ENCODE measurements at regions not wholly inside any gene's neighbourhood (a gene's known extent, or its start where the extent isn't known, plus 50 kb on each side); places are given as distances from the start of the nearest gene placed in this dataset.
A peak's percentile ranks its signal among the peaks of the same experiment; 100 is the strongest.

- H3K27ac ChIP-seq (ENCODE audit: low read depth in 2 of 2, low read length in 2 of 2), result no peak overlapping the region
- intact Hi-C loops (cut with DNase I), result no loop called here
- DNase-seq, result no peak
- no peaks in the 10 kb centered on the region for H3K4me1 ChIP-seq (ENCODE audit: control insufficient read depth in 2 of 3, insufficient read depth in 2 of 3, low read depth in 1 of 3, low read length in 3 of 3)
- H3K36me3 ChIP-seq (ENCODE audit: control insufficient read depth in 2 of 3, insufficient read depth in 3 of 3, low read length in 3 of 3), result no peaks in the 10 kb centered on the region
- no peak overlapping the region for H3K4me3 ChIP-seq (ENCODE audit: low read length in 3 of 3)
- H3K9me3 ChIP-seq (ENCODE audit: control insufficient read depth in 2 of 3, insufficient read depth in 1 of 3, low read length in 3 of 3), result no peaks in the 10 kb centered on the region
- TF ChIP-seq, protein P1, sequence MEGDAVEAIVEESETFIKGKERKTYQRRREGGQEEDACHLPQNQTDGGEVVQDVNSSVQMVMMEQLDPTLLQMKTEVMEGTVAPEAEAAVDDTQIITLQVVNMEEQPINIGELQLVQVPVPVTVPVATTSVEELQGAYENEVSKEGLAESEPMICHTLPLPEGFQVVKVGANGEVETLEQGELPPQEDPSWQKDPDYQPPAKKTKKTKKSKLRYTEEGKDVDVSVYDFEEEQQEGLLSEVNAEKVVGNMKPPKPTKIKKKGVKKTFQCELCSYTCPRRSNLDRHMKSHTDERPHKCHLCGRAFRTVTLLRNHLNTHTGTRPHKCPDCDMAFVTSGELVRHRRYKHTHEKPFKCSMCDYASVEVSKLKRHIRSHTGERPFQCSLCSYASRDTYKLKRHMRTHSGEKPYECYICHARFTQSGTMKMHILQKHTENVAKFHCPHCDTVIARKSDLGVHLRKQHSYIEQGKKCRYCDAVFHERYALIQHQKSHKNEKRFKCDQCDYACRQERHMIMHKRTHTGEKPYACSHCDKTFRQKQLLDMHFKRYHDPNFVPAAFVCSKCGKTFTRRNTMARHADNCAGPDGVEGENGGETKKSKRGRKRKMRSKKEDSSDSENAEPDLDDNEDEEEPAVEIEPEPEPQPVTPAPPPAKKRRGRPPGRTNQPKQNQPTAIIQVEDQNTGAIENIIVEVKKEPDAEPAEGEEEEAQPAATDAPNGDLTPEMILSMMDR (IDR thresholded peaks at IDR 0.05; ENCODE audit: borderline replicate concordance, extremely low read depth, insufficient read depth), result no peak
- no peak overlapping the region for H3K9ac ChIP-seq (ENCODE audit: low read length in 3 of 3)
- H3K27me3 ChIP-seq (ENCODE audit: control insufficient read depth, insufficient read depth, low read length), result no peaks in the 10 kb centered on the region
- FAIRE-seq, result no peak
Measured at GRCh38 chr14:85060121-85060520, 469.8 kb upstream of the FLRT2 start.

DNA sequence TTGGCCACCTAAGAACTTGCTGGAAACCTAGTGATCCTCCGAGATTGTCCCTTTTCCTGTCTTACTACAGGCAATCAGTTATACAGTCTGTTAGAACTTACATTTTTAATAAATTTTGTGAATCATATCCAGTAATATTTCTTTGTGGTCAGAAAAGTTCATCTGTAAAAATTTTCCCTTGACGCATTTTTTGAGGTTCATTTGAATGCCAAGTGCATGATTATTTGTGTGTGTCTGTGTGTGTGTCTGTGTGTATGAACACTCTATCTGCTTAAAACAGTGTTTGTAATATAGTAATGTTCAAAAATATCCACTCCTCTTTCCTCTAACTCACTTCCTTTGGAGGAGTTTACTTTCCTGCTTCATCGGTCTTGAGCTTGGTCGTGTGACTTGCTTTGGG is 468.7 kb upstream of the FLRT2 start:
- Histone ChIP-seq H3K9ac (ENCODE audit: low read length in 3 of 3) (no peak overlapping the region), H3K27ac (ENCODE audit: low read depth in 2 of 2, low read length in 2 of 2) (no peak overlapping the region), H3K4me1 (ENCODE audit: control insufficient read depth in 2 of 3, insufficient read depth in 2 of 3, low read depth in 1 of 3, low read length in 3 of 3) (no peaks in the 10 kb centered on the region), H3K9me3 (ENCODE audit: control insufficient read depth in 2 of 3, insufficient read depth in 1 of 3, low read length in 3 of 3) (no peaks in the 10 kb centered on the region), H3K36me3 (ENCODE audit: control insufficient read depth in 2 of 3, insufficient read depth in 3 of 3, low read length in 3 of 3) (no peaks in the 10 kb centered on the region), H3K27me3 (ENCODE audit: control insufficient read depth, insufficient read depth, low read length) (no peaks in the 10 kb centered on the region), H3K4me3 (ENCODE audit: low read length in 3 of 3) (no peak overlapping the region)
- no peak for FAIRE-seq
- intact Hi-C loops (cut with DNase I), result no loop called here
- TF ChIP-seq, protein P1 (IDR thresholded peaks at IDR 0.05; ENCODE audit: borderline replicate concordance, extremely low read depth, insufficient read depth), result no peak
- no peak for DNase-seq

DNA sequence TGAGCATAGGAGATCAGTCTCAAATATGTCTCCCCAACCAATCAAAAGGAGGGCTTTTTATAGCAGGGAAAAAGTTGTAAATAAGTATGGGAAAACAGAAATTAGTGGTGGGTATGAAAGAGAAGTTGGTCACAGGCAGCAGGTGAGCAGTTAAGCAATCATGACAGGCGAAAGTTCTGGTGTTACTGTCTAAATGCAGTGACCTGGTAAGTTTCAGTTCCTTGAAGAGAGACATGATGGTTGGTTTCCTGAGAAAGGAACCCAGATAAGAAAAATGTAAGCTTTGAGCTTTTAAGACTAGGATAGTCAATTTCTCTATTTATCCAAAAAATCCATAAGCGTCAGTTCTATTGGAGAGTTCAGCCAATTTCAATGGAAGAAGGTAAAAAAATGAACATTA is 466.2 kb upstream of the FLRT2 start:
- H3K9me3 ChIP-seq (ENCODE audit: control insufficient read depth in 2 of 3, insufficient read depth in 1 of 3, low read length in 3 of 3), result no peaks in the 10 kb centered on the region
- H3K36me3 ChIP-seq (ENCODE audit: control insufficient read depth in 2 of 3, insufficient read depth in 3 of 3, low read length in 3 of 3), result no peaks in the 10 kb centered on the region
- DNase-seq, result no peak
- H3K9ac ChIP-seq (ENCODE audit: low read length in 3 of 3), result no peak overlapping the region
- TF ChIP-seq, protein P1 (IDR thresholded peaks at IDR 0.05; ENCODE audit: borderline replicate concordance, extremely low read depth, insufficient read depth), result no peak
- no peak for FAIRE-seq
- H3K27ac ChIP-seq (ENCODE audit: low read depth in 2 of 2, low read length in 2 of 2), result no peak overlapping the region
- no peak overlapping the region for H3K4me3 ChIP-seq (ENCODE audit: low read length in 3 of 3)
- intact Hi-C loops (cut with DNase I), result no loop called here
- H3K27me3 ChIP-seq (ENCODE audit: control insufficient read depth, insufficient read depth, low read length), result no peaks in the 10 kb centered on the region
- H3K4me1 ChIP-seq (ENCODE audit: control insufficient read depth in 2 of 3, insufficient read depth in 2 of 3, low read depth in 1 of 3, low read length in 3 of 3), result no peaks in the 10 kb centered on the region

DNA sequence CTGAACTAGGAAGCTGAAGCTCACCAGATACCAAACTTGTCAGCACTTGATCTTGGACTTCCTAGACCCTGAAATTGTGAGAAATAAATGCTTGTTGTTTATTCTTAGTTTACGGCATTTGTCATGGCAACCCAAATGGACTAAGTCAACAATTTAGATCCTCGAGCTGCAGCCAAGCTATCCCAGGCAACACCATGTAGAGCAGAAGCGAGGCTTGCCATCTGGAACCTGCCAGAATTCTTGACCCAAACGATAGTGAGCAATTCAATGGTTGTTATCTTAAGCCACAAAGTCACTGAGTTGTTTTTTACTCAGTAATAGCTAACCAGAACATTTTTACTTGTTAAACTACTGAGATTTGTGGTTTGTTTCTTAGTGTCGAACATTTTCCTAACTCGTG is 458.5 kb upstream of the FLRT2 start:
- H3K27ac ChIP-seq (ENCODE audit: low read depth in 2 of 2, low read length in 2 of 2), result no peak overlapping the region
- H3K9me3 ChIP-seq (ENCODE audit: control insufficient read depth in 2 of 3, insufficient read depth in 1 of 3, low read length in 3 of 3), result no peaks in the 10 kb centered on the region
- no peak overlapping the region for H3K9ac ChIP-seq (ENCODE audit: low read length in 3 of 3)
- TF ChIP-seq, protein P1 (IDR thresholded peaks at IDR 0.05; ENCODE audit: borderline replicate concordance, extremely low read depth, insufficient read depth), result no peak
- no peak overlapping the region for H3K4me3 ChIP-seq (ENCODE audit: low read length in 3 of 3)
- FAIRE-seq, result no peak
- no peaks in the 10 kb centered on the region for H3K4me1 ChIP-seq (ENCODE audit: control insufficient read depth in 2 of 3, insufficient read depth in 2 of 3, low read depth in 1 of 3, low read length in 3 of 3)
- DNase-seq, result peak in 1 of 5 donors; percentile 4
- intact Hi-C loops (cut with DNase I), result no loop called here
- no peaks in the 10 kb centered on the region for H3K36me3 ChIP-seq (ENCODE audit: control insufficient read depth in 2 of 3, insufficient read depth in 3 of 3, low read length in 3 of 3)
- no peaks in the 10 kb centered on the region for H3K27me3 ChIP-seq (ENCODE audit: control insufficient read depth, insufficient read depth, low read length)

Measured in kidney (tissue), 13 donors.